Colonic mucosa (tissue), 4 donors: ENCODE measurements at regions not wholly inside any gene's neighbourhood (a gene's known extent, or its start where the extent isn't known, plus 50 kb on each side); places are given as distances from the start of the nearest gene placed in this dataset.
"Not testable (repeated sequence)": the region's sequence is repeated elsewhere in the genome, so short reads cannot be mapped to it uniquely, and the experiment has no call there.

Experiments
- DNase-seq: peaks from one replicate; pipeline ENCODE4 v3.0.0-alpha.2; 2020
- H3K27ac ChIP-seq: fragments of 200-600 bp; one replicate; pipeline ENCODE4 v1.8.0; 2021
- H3K27me3 ChIP-seq: fragments of 200-600 bp; one replicate; pipeline ENCODE4 v1.8.0; 2021
- H3K36me3 ChIP-seq: fragments of 200-600 bp; one replicate; pipeline ENCODE4 v1.8.0; 2021
- H3K4me1 ChIP-seq: fragments of 200-600 bp; one replicate; pipeline ENCODE4 v1.8.0; 2021; ENCODE audit warnings: mild to moderate bottlenecking
- H3K4me3 ChIP-seq: fragments of 200-600 bp; one replicate; pipeline ENCODE4 v1.8.0; 2021
- H3K9ac ChIP-seq, 2 donors: one replicate each; pipeline ENCODE4 v1.7.0; 2013; ENCODE audit warnings: control low read depth in 2 of 2, low read depth in 2 of 2, low read length in 2 of 2
- H3K9me3 ChIP-seq: fragments of 200-600 bp; one replicate; pipeline ENCODE4 v1.8.0; 2021
- CTCF ChIP-seq: fragments of 200-600 bp; IDR thresholded peaks from one replicate; pipeline ENCODE4 v1.8.0; 2022; ENCODE audit warnings: antibody characterized with exemption, mild to moderate bottlenecking
- intact Hi-C: fragments of 100-400 bp; cut with DNase I; formaldehyde crosslinking; loops from one replicate; pipeline ENCODE4 v1.14.1; 2022
- donor health status: healthy.
- donor health status: DM: no; HTN: no; CAD: no.
- donor health status: DM: no; HTN: no; CAD: no.

- no peak overlapping the region for H3K9ac ChIP-seq
- intact Hi-C loops = no loop called here
- H3K27me3 ChIP-seq = no peaks in the 10 kb centered on the region
- no peak overlapping the region for H3K4me3 ChIP-seq
- H3K4me1 ChIP-seq = no peaks in the 10 kb centered on the region
- no peak overlapping the region for H3K27ac ChIP-seq
- TF ChIP-seq CTCF = no peak
- no peaks in the 10 kb centered on the region for H3K9me3 ChIP-seq
- no peaks in the 10 kb centered on the region for H3K36me3 ChIP-seq
- DNase-seq = no peak
These were observed 65.2 kb downstream of the PPIAL4A start for GRCh38 chr1:120954736-120955135.

DNA sequence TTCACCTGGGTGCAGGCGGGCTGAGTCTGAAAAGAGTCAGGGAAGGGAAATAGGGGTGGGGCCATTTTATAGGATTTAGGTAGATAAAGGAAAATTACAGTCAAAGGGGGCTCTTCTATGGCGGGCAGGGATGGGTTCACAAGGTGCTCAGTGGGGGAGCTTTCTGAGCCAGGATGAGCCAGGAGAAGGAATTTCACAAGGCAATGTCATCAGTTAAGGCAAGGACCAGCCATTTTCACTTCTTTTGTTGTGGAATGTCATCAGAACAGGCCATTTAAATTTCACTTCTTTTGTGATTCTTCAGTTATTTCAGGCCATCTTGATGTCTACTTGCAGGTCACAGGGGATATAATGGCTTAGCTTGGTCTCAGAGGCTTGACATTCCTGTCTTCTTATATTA, 66.4 kb downstream of the PPIAL4A start:
- H3K36me3 ChIP-seq, H3K27me3 ChIP-seq, H3K4me3 ChIP-seq, intact Hi-C loops, H3K27ac ChIP-seq, DNase-seq, H3K9ac ChIP-seq, H3K4me1 ChIP-seq, H3K9me3 ChIP-seq: not testable (repeated sequence)

GRCh38 chr1:120966018-120966417, 76.4 kb downstream of the PPIAL4A start:
- intact Hi-C loops = not testable (repeated sequence)

GRCh38 chr1:120972863-120973262, 83.3 kb downstream of the PPIAL4A start:
- H3K27me3 ChIP-seq, H3K4me1 ChIP-seq, H3K4me3 ChIP-seq, intact Hi-C loops, H3K9ac ChIP-seq, H3K9me3 ChIP-seq, H3K36me3 ChIP-seq, H3K27ac ChIP-seq: not testable (repeated sequence)
- DNase-seq = peak; percentile 71

More at GRCh38 chr1:120966018-120966417, 76.4 kb downstream of the PPIAL4A start:
- DNase-seq, H3K4me3 ChIP-seq, H3K36me3 ChIP-seq, H3K27me3 ChIP-seq, H3K9ac ChIP-seq, H3K9me3 ChIP-seq, H3K27ac ChIP-seq, H3K4me1 ChIP-seq: not testable (repeated sequence)

DNA sequence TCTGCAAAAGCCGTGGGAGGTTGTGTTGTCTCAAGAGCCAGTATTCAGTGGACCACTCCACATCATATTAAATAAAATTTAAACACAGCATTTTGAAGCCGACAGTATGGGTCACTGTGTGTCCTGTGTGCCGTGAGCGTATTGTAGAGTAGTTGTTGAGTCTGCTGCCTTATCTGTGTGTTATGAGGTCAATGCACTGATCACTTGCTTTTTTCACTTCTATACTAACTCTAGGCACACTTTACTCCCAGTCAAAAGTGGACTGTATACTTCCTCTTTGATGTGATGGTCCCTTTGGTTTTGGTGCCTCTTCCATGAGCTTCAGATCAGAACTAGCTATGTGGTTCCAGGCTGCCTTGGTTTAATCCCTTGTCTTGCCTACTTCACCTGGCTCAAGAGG, 84.3 kb downstream of the PPIAL4A start:
- H3K9ac ChIP-seq, H3K27ac ChIP-seq, H3K27me3 ChIP-seq, DNase-seq, H3K4me3 ChIP-seq, H3K9me3 ChIP-seq, H3K4me1 ChIP-seq, H3K36me3 ChIP-seq, intact Hi-C loops: not testable (repeated sequence)

GRCh38 chr1:120977279-120977678, 87.7 kb downstream of the PPIAL4A start:
- H3K9me3 ChIP-seq, H3K27ac ChIP-seq, intact Hi-C loops, H3K4me3 ChIP-seq, H3K36me3 ChIP-seq, DNase-seq, H3K9ac ChIP-seq, H3K4me1 ChIP-seq, H3K27me3 ChIP-seq: not testable (repeated sequence)

- H3K9me3 ChIP-seq, DNase-seq, H3K27me3 ChIP-seq, H3K4me1 ChIP-seq, intact Hi-C loops, H3K4me3 ChIP-seq, H3K36me3 ChIP-seq, H3K27ac ChIP-seq, H3K9ac ChIP-seq: not testable (repeated sequence)
These were observed 92.0 kb downstream of the PPIAL4A start for GRCh38 chr1:120981489-120982094.

- H3K36me3 ChIP-seq, H3K4me1 ChIP-seq, H3K27me3 ChIP-seq, H3K27ac ChIP-seq, H3K4me3 ChIP-seq, H3K9me3 ChIP-seq, DNase-seq, intact Hi-C loops, H3K9ac ChIP-seq: not testable (repeated sequence)
These were observed 105.0 kb downstream of the PPIAL4A start for GRCh38 chr1:120994614-120995013.

DNA sequence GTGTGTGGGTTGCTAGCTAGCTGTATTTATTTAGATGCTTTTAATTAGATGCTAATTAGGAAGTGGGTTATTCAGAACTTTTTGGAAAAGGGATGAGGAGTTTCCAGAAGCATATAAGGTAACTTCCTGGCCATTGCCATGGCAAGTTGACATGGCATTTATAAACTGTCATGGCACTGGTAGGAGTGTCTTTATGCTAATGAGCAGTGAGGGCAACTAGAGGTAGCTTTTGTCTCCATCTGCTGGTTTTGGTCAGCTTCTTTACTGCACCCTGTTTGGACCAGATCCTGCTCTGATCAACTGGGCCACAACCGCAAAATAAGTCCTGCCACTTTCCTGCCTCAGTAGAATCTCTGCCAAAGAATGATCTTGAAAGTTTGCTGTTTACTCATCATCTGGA, 105.5 kb downstream of the PPIAL4A start:
- H3K4me3 ChIP-seq, H3K9me3 ChIP-seq, H3K27ac ChIP-seq, H3K36me3 ChIP-seq, H3K27me3 ChIP-seq, DNase-seq, H3K9ac ChIP-seq, intact Hi-C loops, H3K4me1 ChIP-seq: not testable (repeated sequence)

DNA sequence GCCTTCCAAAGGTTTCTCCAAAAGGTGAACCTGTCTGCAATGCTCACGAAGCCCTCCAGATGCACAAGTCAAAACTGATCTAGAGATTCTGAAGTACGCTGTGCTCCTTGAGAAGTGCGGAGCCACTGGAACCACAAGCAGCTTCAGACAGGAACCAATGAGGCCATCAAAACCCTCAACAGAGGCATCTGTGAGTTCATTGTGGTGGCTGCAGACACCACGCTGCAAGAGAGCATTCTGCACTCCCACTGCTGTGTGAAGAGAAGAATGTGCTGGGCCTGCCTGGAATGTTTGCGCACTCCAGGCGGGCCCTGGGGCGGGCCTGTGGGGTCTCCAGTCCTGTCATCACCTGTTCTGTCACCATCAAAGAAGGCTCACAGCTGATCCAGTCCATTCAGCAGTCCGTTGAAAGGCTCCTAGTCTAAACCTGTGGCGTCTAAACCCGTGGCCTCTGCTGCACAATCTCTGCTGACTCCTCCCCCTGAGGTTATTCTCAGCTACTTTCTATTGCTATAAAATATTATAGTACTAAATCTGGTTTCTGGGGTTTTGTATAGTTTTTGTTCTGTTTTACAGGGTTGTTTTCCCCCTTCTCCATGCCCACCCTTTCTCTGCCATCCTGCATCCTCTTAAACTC, 111.6 kb downstream of the PPIAL4A start:
- H3K4me3 ChIP-seq, H3K27me3 ChIP-seq, H3K9me3 ChIP-seq, H3K4me1 ChIP-seq, H3K27ac ChIP-seq, intact Hi-C loops, H3K36me3 ChIP-seq, DNase-seq, H3K9ac ChIP-seq: not testable (repeated sequence)

DNA sequence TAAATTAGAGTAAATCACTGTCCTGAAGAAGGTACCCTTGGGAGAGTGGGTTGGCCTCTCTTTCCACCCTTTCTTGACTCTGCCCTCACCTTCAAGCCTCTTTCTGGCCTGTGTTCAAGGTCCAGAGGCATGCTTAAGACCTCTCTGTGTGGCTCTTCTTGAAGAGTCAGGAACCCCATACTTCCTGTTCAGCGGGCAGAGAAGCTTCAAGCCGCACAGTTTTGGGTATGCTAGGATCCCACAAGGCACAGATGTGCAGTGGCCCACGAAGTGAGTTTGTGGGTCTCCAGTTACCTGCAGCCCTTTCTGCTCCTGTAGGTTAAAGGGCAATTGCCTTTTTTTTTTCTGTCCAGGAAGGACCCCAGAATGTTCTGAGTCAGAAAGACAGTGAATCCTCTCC, 113.7 kb downstream of the PPIAL4A start:
- H3K27me3 ChIP-seq, H3K9ac ChIP-seq, H3K4me3 ChIP-seq, H3K27ac ChIP-seq, H3K4me1 ChIP-seq, DNase-seq, intact Hi-C loops, H3K36me3 ChIP-seq, H3K9me3 ChIP-seq: not testable (repeated sequence)

DNA sequence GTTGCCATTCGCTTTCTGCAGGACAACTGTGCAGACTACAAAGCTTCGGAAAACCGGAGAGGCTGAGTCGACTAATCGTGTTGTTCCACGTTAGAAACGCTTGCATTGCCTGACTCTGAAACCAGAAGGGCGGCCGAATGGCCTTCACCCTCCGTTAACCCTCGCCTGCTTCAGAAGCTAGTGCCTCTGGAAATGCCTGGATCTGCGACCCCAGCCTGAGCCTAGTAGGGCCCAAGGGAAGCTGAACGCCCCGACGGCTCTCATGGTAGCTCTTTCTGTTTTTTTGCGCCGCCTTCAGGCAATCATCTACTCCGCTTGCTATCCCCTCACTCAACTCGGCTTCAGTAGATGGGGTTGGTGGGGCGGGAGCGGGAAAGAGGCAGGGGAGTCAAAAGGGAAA, 117.3 kb downstream of the PPIAL4A start:
- H3K27ac ChIP-seq, H3K4me3 ChIP-seq, DNase-seq, H3K36me3 ChIP-seq, H3K4me1 ChIP-seq, intact Hi-C loops, H3K9me3 ChIP-seq, H3K9ac ChIP-seq, H3K27me3 ChIP-seq: not testable (repeated sequence)

GRCh38 chr1:121007755-121008154, 118.2 kb downstream of the PPIAL4A start:
- DNase-seq, H3K4me1 ChIP-seq, H3K9me3 ChIP-seq, H3K27me3 ChIP-seq, H3K9ac ChIP-seq, H3K36me3 ChIP-seq, H3K27ac ChIP-seq, intact Hi-C loops, H3K4me3 ChIP-seq: not testable (repeated sequence)
